Stomach (tissue), 4 donors: ENCODE measurements at regions not wholly inside any gene's neighbourhood (a gene's known extent, or its start where the extent isn't known, plus 50 kb on each side); places are given as distances from the start of the nearest gene placed in this dataset.

Experiments used
- POLR2AphosphoS5 ChIP-seq, 3 donors: sonication (generic); formaldehyde crosslinking; IDR thresholded peaks; one replicate each; pipeline ENCODE4 v1.6.1; 2016; ENCODE audit warnings: antibody characterized with exemption in 3 of 3
- TF ChIP-seq, protein P1 (sequence below), 7 experiments: fragments of 450-650 bp in 4 of 7; fragments of 200-600 bp in 3 of 7; sonication (generic) in 3 of 7; IDR thresholded peaks; one replicate each; pipeline ENCODE4 v1.5.1; 2016 to 2019; ENCODE audit warnings: antibody characterized with exemption in 7 of 7, control low read depth in 2 of 7, mild to moderate bottlenecking in 1 of 7

DNA sequence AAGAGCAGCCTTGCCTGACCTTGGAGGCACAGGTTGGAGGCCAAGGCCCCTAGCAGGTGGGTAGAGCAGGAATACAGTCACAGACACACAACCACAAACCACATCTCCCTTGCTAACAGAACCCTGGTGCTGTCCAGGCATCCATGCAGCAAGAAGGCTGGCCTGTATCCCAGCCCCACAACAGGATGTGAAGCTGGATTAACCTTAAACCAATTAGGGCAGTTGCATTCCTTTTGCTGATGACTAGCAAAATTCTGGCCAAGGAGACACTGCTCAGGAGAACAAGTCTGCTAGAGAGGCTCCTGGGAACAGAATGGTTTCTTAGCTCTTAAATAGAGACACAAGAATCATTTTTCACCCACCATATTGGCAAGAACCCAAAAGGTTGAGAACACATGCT, 97.8 kb downstream of the C5orf15 start:
- TF ChIP-seq POLR2AphosphoS5 (IDR thresholded peaks at IDR 0.05) = peak in 2 of 3 donors; percentile 7 to 24
- TF ChIP-seq, protein P1, sequence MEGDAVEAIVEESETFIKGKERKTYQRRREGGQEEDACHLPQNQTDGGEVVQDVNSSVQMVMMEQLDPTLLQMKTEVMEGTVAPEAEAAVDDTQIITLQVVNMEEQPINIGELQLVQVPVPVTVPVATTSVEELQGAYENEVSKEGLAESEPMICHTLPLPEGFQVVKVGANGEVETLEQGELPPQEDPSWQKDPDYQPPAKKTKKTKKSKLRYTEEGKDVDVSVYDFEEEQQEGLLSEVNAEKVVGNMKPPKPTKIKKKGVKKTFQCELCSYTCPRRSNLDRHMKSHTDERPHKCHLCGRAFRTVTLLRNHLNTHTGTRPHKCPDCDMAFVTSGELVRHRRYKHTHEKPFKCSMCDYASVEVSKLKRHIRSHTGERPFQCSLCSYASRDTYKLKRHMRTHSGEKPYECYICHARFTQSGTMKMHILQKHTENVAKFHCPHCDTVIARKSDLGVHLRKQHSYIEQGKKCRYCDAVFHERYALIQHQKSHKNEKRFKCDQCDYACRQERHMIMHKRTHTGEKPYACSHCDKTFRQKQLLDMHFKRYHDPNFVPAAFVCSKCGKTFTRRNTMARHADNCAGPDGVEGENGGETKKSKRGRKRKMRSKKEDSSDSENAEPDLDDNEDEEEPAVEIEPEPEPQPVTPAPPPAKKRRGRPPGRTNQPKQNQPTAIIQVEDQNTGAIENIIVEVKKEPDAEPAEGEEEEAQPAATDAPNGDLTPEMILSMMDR (IDR thresholded peaks at IDR 0.05) = no peak
